ENCODE measurements at regions not wholly inside any gene's neighbourhood (a gene's known extent, or its start where the extent isn't known, plus 50 kb on each side); places are given as distances from the start of the nearest gene placed in this dataset.

GRCh38 chr5:109250533-109251329 lies 159.0 kb downstream of the PJA2 start:
- H3K27ac ChIP-seq: no peak overlapping the region
- TF ChIP-seq CTCF (IDR thresholded peaks at IDR 0.05): no peak
- peaks cover 0 to 22% (median 11%) of the 10 kb centered on the region in 4 donors for H3K4me1 ChIP-seq
- intact Hi-C loops (cut with DNase I; ENCODE audit: low total_unique reads): no loop called here
- H3K4me3 ChIP-seq: no peak overlapping the region
- H3K9me3 ChIP-seq: peaks cover 0 to 15% (median 0%) of the 10 kb centered on the region in 3 donors
- H3K27me3 ChIP-seq: no peaks in the 10 kb centered on the region
- no peaks in the 10 kb centered on the region for H3K36me3 ChIP-seq
- no peak for DNase-seq

DNA sequence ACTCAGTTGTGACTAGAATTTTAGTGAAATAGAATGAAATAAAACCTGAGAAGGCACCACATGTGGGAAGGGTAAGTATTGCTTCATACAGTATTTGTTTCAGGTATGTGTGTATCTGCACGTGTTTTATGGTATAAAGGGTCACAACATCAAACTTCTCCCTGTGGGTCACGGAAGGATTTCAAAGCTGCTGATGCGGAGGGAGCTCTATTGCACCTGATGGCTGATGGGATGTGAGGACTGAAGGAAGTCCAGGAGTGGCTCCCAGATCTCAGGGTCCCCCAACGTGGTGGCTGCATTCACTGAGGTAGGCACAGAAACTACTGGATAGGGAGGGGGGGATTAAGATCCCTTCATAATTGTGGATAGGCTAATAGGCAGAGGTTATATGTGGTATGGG lies 159.7 kb downstream of the PJA2 start:
- no peaks in the 10 kb centered on the region for H3K27me3 ChIP-seq
- no peak for TF ChIP-seq CTCF (IDR thresholded peaks at IDR 0.05)
- H3K4me3 ChIP-seq: no peak overlapping the region
- no peak for DNase-seq
- peaks cover 0 to 15% (median 0%) of the 10 kb centered on the region in 3 donors for H3K9me3 ChIP-seq
- no peaks in the 10 kb centered on the region for H3K36me3 ChIP-seq
- peaks cover 0 to 21% (median 9%) of the 10 kb centered on the region in 4 donors for H3K4me1 ChIP-seq
- intact Hi-C loops (cut with DNase I; ENCODE audit: low total_unique reads): no loop called here
- no peak overlapping the region for H3K27ac ChIP-seq

DNA sequence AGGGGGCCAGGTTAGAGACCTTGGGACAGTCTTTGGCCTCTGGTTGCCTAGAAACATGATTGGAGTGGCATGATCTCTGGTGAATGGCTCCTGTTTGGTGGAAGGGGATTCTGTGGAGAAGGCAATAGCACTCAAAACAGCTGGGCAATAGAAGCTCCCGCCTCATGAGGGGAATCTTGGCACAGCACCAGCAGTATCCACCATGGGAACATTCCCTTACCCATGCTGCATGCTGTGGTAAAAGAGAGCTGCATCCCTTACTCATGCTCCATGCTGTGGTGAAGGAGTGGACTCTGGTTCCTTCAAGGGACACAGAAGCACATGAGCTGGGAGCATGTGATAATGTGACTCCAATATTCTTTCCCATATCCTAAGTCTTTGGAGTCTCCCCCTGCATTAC lies 160.6 kb downstream of the PJA2 start:
- no peaks in the 10 kb centered on the region for H3K36me3 ChIP-seq
- no peak overlapping the region for H3K4me3 ChIP-seq
- DNase-seq: no peak
- TF ChIP-seq CTCF (IDR thresholded peaks at IDR 0.05): no peak
- intact Hi-C loops (cut with DNase I; ENCODE audit: low total_unique reads): no loop called here
- peaks cover 0 to 15% (median 0%) of the 10 kb centered on the region in 3 donors for H3K9me3 ChIP-seq
- H3K4me1 ChIP-seq: peaks cover 0 to 11% (median 3%) of the 10 kb centered on the region in 4 donors
- H3K27me3 ChIP-seq: no peaks in the 10 kb centered on the region
- no peak overlapping the region for H3K27ac ChIP-seq

DNA sequence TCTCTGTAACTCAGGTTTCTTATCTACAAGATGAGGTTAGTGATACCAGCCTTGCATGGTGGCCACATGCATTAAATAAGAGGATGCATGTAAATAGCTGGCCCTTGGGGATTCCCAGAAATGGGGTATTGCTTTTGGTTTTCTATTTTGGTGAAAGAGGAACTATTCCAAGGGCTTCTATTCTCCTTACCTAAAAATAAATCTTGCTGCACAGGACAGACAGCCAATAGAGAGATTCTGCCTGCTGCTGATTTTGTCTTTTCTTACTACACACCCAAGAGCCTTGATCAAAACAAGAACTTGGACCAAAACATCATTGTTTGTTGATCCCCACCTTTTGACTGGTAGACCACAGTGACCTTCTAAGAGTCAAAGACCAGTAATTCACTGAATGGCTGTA lies 161.8 kb downstream of the PJA2 start:
- Histone ChIP-seq H3K4me1 (no peaks in the 10 kb centered on the region), H3K4me3 (no peak overlapping the region), H3K27me3 (no peaks in the 10 kb centered on the region), H3K36me3 (no peaks in the 10 kb centered on the region), H3K9me3 (peaks cover 0 to 15% (median 0%) of the 10 kb centered on the region in 3 donors), H3K27ac (no peak overlapping the region)
- TF ChIP-seq CTCF (IDR thresholded peaks at IDR 0.05): no peak
- intact Hi-C loops (cut with DNase I; ENCODE audit: low total_unique reads): no loop called here
- no peak for DNase-seq

DNA sequence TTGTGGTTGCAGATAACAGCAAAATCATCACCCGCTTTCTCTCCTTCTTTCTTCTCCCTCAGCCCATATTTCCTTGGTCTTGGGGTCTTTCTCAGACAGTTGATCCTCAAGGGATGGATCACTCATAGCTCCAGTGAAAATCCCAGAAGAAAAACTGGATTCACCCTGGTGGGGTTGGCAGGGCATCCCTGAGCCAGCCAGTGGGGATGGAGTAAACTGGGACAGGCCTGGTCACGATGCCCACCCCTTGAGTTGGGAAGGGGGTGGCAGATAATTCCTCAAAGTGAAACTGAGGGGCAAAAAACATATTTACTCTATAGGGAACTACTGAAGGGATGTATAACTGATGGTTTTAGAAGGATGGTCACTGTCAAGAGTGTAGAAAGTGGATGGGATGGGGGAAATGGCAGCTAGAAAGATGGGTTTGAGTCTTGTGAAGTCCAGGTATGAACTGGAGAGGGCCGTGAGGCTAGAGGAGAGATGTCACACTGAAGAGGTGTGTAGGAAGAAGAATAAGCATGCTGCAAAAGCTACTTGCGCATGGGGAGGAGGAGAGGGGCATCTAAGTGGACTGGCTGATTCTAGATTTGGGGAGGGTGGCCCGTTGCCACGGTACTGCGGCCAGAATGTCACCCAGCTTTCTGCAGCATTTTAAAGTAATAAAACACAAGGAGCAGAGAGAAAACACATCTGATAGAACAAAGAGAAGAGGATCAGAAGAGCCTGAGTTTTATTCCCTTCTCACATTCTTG lies 162.8 kb downstream of the PJA2 start:
- H3K27me3 ChIP-seq: no peaks in the 10 kb centered on the region
- H3K4me3 ChIP-seq: no peak overlapping the region
- no peaks in the 10 kb centered on the region for H3K36me3 ChIP-seq
- DNase-seq: no peak
- no peaks in the 10 kb centered on the region for H3K4me1 ChIP-seq
- no peak for TF ChIP-seq CTCF (IDR thresholded peaks at IDR 0.05)
- H3K27ac ChIP-seq: no peak overlapping the region
- peaks cover 0 to 15% (median 0%) of the 10 kb centered on the region in 3 donors for H3K9me3 ChIP-seq
- intact Hi-C loops (cut with DNase I; ENCODE audit: low total_unique reads): no loop called here
